Activated CD4-positive, alpha-beta memory T cell treated with anti-CD3 and anti-CD28 coated beads, Interleukin-2, amount 10 ng/mL, durations not matched to agents 7 days and 5 days (primary cell): ENCODE measurements at regions not wholly inside any gene's neighbourhood (a gene's known extent, or its start where the extent isn't known, plus 50 kb on each side); places are given as distances from the start of the nearest gene placed in this dataset.
"Not testable (repeated sequence)": the region's sequence is repeated elsewhere in the genome, so short reads cannot be mapped to it uniquely, and the experiment has no call there.

Experiments used
- CTCF ChIA-PET: fragments of 350-600 bp; sonication (Branson Sonifier 250); formaldehyde crosslinking; loops from one replicate; lab custom pipeline; 2021; ENCODE audit warnings: antibody characterized with exemption, inconsistent platforms; lab: Charles Lee
- POLR2A ChIA-PET: fragments of 350-600 bp; sonication (Branson Sonifier 250); formaldehyde crosslinking; loops from one replicate; lab custom pipeline; 2021; ENCODE audit warnings: antibody characterized with exemption; lab: Charles Lee
- DNase-seq: peaks from one replicate; pipeline ENCODE4 v3.0.0-alpha.2; 2020
- H3K27ac Mint-ChIP-seq: one replicate; pipeline ENCODE4 v1.8.0; 2021; ENCODE audit warnings: mild to moderate bottlenecking, mixed read lengths
- H3K27me3 Mint-ChIP-seq: one replicate; pipeline ENCODE4 v1.8.0; 2021; ENCODE audit warnings: mixed read lengths
- H3K36me3 Mint-ChIP-seq: one replicate; pipeline ENCODE4 v1.8.0; 2021; ENCODE audit warnings: low read depth, mixed read lengths
- H3K4me1 Mint-ChIP-seq: one replicate; pipeline ENCODE4 v1.8.0; 2021; ENCODE audit warnings: mixed read lengths
- H3K4me3 Mint-ChIP-seq: one replicate; pipeline ENCODE4 v1.8.0; 2021; ENCODE audit warnings: mild to moderate bottlenecking, mixed read lengths
- H3K9me3 Mint-ChIP-seq: one replicate; pipeline ENCODE4 v1.8.0; 2021; ENCODE audit warnings: mixed read lengths

DNA sequence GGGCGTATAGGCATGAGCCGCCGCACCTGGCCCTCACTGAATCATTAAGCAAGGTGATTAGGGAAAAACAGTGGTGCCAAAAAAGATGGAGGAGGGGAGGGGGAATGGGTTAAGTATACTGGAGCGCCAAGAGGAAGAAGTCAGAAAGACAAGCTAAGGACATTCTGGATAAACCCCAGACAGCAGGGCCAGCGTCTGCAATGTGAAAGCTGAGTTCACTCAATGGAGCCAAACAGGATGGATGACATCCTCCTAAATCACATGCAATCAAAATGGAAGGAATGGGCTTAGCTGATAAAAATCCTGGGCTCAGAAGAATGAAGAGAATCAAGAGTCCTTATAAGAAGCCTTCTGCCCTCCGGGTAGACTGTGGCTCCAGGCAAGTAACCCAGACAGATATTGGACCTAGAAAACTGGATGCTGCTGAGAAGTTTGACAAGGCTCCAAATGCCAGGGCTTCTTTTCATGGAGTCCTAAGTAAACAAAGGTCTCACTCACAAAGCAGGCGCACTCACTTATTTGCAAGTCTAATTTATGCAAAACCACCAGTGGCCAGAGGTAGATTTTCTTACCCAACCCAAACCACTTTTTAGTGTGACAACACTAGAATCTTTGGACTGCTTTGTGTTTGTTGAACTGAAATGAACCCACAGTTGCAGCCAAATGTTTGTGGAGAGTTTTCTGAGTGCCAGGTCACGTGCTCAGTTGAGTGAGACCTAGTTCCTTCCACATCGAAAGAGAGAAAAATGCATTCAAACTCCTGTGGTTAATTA is 519.1 kb upstream of the AUTS2 start:
- Mint-ChIP-seq H3K4me1 (no peaks in the 10 kb centered on the region), H3K9me3 (peaks cover 31% of the 10 kb centered on the region), H3K36me3 (no peaks in the 10 kb centered on the region), H3K4me3 (no peak overlapping the region), H3K27me3 (no peaks in the 10 kb centered on the region), H3K27ac (no peak overlapping the region)
- ChIA-PET CTCF (no interaction called here), POLR2A (no interaction called here)
- no peak for DNase-seq

DNA sequence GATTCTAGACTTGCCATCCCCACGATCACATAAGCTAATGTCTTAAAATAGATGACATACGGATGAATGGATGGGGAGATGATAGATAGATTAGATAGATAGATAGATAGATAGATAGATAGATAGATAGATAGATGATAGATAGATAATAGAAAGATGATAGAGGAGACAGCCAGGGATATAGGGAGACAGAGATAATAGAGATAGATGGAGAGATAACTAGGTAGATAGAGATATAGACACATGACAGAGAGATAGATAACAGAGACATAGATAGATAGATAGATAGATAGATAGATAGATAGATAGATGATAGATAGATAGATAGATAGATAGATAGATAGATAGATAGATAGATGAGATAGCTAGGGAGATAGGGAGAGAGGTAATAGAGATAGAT is 511.0 kb upstream of the AUTS2 start:
- H3K27me3 Mint-ChIP-seq, H3K36me3 Mint-ChIP-seq, H3K27ac Mint-ChIP-seq, POLR2A ChIA-PET, CTCF ChIA-PET, H3K4me3 Mint-ChIP-seq, DNase-seq, H3K4me1 Mint-ChIP-seq: not testable (repeated sequence)
- peaks cover 23% of the 10 kb centered on the region for H3K9me3 Mint-ChIP-seq

DNA sequence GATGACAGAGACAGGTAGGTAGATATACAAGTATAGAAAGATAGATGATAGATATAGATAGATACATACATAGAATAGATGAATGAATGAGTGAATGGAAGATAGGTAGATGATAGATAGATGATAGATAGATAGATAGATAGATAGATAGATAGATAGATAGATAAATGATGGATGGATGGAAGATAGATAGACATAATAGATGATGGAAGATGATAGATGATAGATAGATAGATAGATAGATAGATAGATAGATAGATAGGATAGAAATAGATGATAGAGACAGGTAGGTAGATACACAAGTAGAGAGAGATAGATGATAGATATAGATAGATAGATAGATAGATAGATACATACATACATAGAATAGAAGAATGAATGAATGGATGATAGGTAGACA is 510.1 kb upstream of the AUTS2 start:
- no peaks in the 10 kb centered on the region for H3K4me1 Mint-ChIP-seq
- H3K4me3 Mint-ChIP-seq: no peak overlapping the region
- DNase-seq: no peak
- H3K9me3 Mint-ChIP-seq: peaks cover 21% of the 10 kb centered on the region
- H3K27me3 Mint-ChIP-seq: no peaks in the 10 kb centered on the region
- ChIA-PET POLR2A (no interaction called here), CTCF (no interaction called here)
- H3K27ac Mint-ChIP-seq: no peak overlapping the region
- H3K36me3 Mint-ChIP-seq: no peaks in the 10 kb centered on the region

DNA sequence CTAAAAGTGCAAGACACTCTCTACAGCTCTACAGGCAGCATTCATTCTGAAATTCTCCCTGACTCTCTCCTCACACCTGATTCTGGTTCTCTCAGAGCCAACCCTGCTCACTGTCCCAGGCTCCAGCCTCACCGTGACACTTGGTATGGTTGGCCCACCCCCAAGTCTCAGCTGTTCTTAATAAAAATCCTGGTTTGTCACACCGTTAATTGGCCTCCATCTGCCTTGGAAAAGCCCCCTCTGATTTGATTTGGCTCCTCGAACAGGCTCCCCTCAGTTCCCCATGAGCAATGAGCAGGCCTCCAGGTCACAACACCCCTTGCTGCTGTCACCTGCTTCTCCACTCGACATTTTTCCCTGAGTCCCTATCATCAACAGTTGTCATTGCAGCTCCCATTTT is 507.3 kb upstream of the AUTS2 start:
- no peak overlapping the region for H3K27ac Mint-ChIP-seq
- no peak for DNase-seq
- H3K9me3 Mint-ChIP-seq: peaks cover 27% of the 10 kb centered on the region
- H3K27me3 Mint-ChIP-seq: no peaks in the 10 kb centered on the region
- no peak overlapping the region for H3K4me3 Mint-ChIP-seq
- no peaks in the 10 kb centered on the region for H3K36me3 Mint-ChIP-seq
- ChIA-PET CTCF (no interaction called here), POLR2A (no interaction called here)
- H3K4me1 Mint-ChIP-seq: no peaks in the 10 kb centered on the region

DNA sequence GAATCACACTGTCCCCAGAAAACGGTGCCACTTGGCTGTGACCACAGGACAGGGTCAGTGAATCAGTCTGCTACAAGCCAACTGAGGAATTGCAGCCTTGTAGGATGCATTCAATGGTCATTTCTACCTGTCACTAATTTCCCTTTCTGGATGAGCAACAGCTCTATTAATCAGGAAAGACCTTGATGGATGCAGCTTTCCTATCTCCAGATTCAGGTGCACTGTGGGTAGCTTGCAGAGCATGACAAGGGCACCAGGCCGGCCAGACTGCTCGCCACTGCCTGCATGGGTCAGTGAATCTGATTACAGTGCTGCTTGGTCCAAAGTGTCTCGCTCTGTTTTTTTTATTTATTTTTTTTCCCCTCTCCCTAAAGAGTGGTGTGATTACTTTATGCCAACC is 506.8 kb upstream of the AUTS2 start:
- no peak for DNase-seq
- no peak overlapping the region for H3K27ac Mint-ChIP-seq
- no peaks in the 10 kb centered on the region for H3K27me3 Mint-ChIP-seq
- POLR2A ChIA-PET: no interaction called here
- CTCF ChIA-PET: no interaction called here
- H3K36me3 Mint-ChIP-seq: no peaks in the 10 kb centered on the region
- H3K4me3 Mint-ChIP-seq: no peak overlapping the region
- H3K9me3 Mint-ChIP-seq: peaks cover 23% of the 10 kb centered on the region
- no peaks in the 10 kb centered on the region for H3K4me1 Mint-ChIP-seq

DNA sequence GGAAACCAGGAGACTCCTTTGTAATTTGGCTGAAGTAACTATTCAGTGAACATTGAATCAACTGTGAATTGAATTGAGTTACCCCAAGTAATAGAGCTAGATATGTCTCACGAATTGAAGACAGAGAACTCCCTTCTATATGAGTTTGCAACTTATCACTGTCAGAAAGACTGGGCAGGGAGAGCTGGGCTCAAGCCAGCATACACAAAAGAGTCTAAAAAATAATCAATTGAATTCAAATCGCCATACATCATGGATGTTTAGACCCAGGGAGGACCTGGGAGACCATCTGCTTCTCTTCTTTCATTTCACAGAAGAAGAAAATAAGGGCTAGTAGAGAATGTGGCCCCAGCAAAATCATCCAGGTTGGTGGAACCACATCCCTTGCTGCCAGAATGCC is 503.1 kb upstream of the AUTS2 start:
- CTCF ChIA-PET: no interaction called here
- H3K36me3 Mint-ChIP-seq: no peaks in the 10 kb centered on the region
- DNase-seq: no peak
- no peak overlapping the region for H3K27ac Mint-ChIP-seq
- no peak overlapping the region for H3K4me3 Mint-ChIP-seq
- H3K4me1 Mint-ChIP-seq: no peaks in the 10 kb centered on the region
- H3K9me3 Mint-ChIP-seq: peaks cover 23% of the 10 kb centered on the region
- no peaks in the 10 kb centered on the region for H3K27me3 Mint-ChIP-seq
- POLR2A ChIA-PET: no interaction called here

DNA sequence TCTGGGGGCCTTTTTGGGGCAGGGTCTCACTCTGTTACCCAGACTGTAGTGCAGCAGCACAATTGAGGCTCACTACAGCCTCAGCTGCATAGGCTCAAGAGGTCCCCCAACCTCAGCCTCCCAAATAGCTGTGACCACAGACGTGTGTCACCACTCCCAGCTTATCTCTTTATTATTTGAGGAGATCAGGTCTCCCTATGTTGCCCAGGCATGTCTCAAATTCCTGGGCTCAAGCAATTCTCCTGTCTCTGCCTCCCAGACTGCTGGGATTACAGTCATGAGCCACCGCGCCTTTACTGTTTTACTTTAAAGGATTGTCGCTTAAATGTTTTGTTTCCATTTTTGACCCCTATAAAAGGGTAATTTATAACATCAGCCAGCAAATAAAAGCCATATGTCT is 502.6 kb upstream of the AUTS2 start:
- Mint-ChIP-seq H3K4me1 (no peaks in the 10 kb centered on the region), H3K36me3 (no peaks in the 10 kb centered on the region), H3K9me3 (peaks cover 23% of the 10 kb centered on the region), H3K4me3 (no peak overlapping the region), H3K27me3 (no peaks in the 10 kb centered on the region), H3K27ac (no peak overlapping the region)
- no peak for DNase-seq
- POLR2A ChIA-PET: no interaction called here
- CTCF ChIA-PET: no interaction called here

DNA sequence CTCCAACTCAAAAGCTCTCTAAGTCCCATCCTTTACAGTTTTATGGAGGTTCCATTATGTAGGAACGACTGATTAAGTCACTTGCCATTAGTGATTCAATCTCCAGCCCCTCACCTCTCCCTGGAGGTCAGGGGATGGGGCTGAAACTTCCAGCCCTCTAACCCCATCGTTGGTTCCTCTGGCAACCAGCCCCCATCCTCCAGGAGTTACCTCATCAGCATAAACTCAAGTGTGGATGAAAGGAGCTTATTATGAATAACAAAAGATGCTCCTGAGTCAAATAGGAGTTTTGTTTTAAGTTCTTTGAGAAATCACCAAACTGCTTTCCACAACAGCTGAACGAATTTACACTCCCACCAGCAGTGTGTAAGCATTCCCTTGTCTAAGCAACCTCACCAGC is 494.3 kb upstream of the AUTS2 start:
- H3K27me3 Mint-ChIP-seq: no peaks in the 10 kb centered on the region
- H3K9me3 Mint-ChIP-seq: peaks cover 18% of the 10 kb centered on the region
- no peaks in the 10 kb centered on the region for H3K4me1 Mint-ChIP-seq
- H3K4me3 Mint-ChIP-seq: no peak overlapping the region
- CTCF ChIA-PET: no interaction called here
- H3K27ac Mint-ChIP-seq: no peak overlapping the region
- POLR2A ChIA-PET: no interaction called here
- no peaks in the 10 kb centered on the region for H3K36me3 Mint-ChIP-seq
- DNase-seq: no peak

DNA sequence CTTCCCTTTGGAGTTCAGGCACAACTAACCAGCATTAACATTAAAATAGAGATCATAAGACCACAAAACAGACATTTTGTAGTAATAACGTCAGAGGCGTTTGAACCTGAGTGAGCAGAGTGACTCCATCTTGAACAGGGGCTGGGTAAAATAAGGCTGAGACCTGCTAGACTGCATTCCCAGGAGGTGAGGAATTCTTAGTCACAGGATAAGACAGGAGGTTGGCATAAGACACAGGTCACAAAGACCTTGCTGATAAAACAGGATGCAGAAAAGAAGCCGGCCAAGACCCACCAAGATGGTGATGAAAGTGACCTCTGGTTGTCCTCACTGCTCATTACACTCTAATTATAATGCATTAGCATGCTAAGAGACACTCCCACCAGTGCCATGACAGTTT is 493.2 kb upstream of the AUTS2 start:
- H3K27ac Mint-ChIP-seq: no peak overlapping the region
- DNase-seq: no peak
- no peaks in the 10 kb centered on the region for H3K4me1 Mint-ChIP-seq
- peaks cover 15% of the 10 kb centered on the region for H3K9me3 Mint-ChIP-seq
- POLR2A ChIA-PET: no interaction called here
- no peaks in the 10 kb centered on the region for H3K27me3 Mint-ChIP-seq
- H3K36me3 Mint-ChIP-seq: no peaks in the 10 kb centered on the region
- CTCF ChIA-PET: no interaction called here
- no peak overlapping the region for H3K4me3 Mint-ChIP-seq

DNA sequence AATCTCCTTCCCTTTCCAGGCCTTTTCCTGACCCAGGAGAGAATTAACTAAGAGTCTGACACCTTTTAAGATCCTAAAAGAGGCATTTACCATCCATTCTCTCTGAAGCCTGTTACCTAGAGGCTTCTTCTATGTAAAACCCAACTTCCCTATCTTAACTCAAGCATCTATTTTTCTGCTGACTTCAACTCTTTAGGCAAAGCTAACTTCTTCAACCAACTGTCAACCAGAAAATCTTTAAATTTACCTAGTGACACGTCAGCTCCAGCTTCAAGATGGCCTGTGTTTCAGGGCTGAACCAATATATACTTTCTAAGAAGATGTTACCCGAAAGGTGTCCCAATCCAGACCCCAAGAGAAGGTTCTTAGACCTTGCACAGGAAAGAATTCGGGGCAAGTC is 492.3 kb upstream of the AUTS2 start:
- CTCF ChIA-PET: no interaction called here
- no peaks in the 10 kb centered on the region for H3K36me3 Mint-ChIP-seq
- H3K9me3 Mint-ChIP-seq: peaks cover 15% of the 10 kb centered on the region
- H3K4me1 Mint-ChIP-seq: no peaks in the 10 kb centered on the region
- no peaks in the 10 kb centered on the region for H3K27me3 Mint-ChIP-seq
- H3K27ac Mint-ChIP-seq: no peak overlapping the region
- no peak for DNase-seq
- no peak overlapping the region for H3K4me3 Mint-ChIP-seq
- POLR2A ChIA-PET: no interaction called here

DNA sequence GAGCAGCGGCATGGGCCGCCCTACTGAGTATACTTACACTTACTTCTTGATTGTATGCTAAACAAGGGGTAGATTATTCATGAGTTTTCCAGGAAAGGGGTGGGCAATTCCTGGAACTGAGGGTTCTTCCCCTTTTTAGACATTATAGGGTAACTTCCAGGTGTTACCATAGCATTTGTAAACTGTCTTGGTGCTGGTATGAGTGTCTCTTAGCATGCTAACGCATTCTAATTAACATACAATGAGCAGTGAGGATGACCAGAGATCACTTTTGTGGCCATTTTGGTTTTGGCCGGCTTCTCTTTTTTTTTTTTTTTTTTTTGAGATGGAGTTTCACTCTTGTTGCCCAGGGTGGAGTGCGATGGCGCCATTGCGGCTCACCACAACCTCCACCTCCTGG is 491.8 kb upstream of the AUTS2 start:
- H3K4me1 Mint-ChIP-seq, POLR2A ChIA-PET, H3K27me3 Mint-ChIP-seq, H3K4me3 Mint-ChIP-seq, H3K36me3 Mint-ChIP-seq, DNase-seq, H3K27ac Mint-ChIP-seq, CTCF ChIA-PET: not testable (repeated sequence)
- H3K9me3 Mint-ChIP-seq: peaks cover 15% of the 10 kb centered on the region

DNA sequence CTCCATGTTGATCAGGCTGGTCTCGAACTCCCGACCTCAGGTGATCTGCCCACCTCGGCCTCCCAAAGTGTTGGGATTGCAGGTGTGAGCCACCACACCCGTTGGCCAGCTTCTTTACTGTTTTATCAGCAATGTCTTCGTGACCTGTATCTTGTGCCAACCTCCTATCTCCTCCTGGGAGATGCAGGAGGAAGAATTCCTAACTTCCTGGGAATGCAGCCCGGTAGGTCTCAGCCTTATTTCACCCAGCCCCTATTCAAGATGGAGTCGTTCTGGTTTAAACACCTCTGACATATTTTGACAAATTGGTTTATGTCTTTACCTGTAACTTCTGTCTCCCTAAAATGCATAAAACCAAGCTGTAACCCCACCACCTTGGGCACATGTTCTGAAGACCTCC is 491.3 kb upstream of the AUTS2 start:
- H3K4me1 Mint-ChIP-seq, DNase-seq, CTCF ChIA-PET, H3K27ac Mint-ChIP-seq, H3K36me3 Mint-ChIP-seq, POLR2A ChIA-PET, H3K4me3 Mint-ChIP-seq, H3K27me3 Mint-ChIP-seq: not testable (repeated sequence)
- H3K9me3 Mint-ChIP-seq: peaks cover 10% of the 10 kb centered on the region

DNA sequence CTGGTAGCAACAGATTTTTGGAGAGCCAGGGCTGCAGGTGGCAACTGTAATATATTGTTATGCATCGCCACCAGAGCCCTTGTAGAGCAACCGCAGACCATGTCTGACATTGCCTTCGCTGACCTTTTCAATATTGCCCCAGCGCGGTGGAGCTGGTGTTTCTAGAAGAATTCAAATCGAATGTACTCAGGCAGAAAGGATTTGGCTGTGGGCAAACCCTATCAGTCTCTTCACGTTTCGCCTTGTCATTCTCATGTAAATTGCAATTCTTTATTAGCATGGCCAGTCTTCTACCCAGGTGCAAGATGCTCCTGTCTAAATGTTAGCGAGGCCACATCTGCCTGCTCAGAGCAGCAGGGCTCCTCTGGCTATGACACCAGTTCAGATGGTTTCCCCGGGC is 490.2 kb upstream of the AUTS2 start:
- H3K4me1 Mint-ChIP-seq: no peaks in the 10 kb centered on the region
- H3K9me3 Mint-ChIP-seq: peaks cover 4% of the 10 kb centered on the region
- no peak overlapping the region for H3K27ac Mint-ChIP-seq
- POLR2A ChIA-PET: no interaction called here
- CTCF ChIA-PET: no interaction called here
- no peak for DNase-seq
- no peaks in the 10 kb centered on the region for H3K36me3 Mint-ChIP-seq
- no peaks in the 10 kb centered on the region for H3K27me3 Mint-ChIP-seq
- H3K4me3 Mint-ChIP-seq: no peak overlapping the region

DNA sequence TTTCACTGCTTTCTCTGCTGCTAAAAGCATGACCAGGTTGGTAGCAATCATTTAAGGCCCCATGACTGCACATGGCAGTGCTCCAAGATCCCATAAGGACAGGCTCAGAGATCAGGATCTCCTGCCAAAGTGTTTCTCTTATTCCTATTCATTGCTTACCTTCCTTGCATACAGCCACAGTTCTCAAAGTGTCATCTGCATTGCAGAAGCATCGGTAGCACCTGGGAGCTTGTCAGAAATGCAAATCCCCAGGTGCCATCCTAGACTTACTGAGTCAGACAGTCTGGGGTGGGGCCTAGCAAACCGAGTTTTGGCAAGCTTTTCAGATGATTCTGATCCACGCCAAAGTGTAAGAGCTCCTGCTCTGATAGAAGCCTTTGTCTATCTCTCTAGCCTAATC is 489.0 kb upstream of the AUTS2 start:
- H3K36me3 Mint-ChIP-seq: no peaks in the 10 kb centered on the region
- ChIA-PET POLR2A (no interaction called here), CTCF (no interaction called here)

More for the DNA sequence above, 489.0 kb upstream of the AUTS2 start:
- Mint-ChIP-seq H3K4me3 (no peak overlapping the region), H3K27me3 (no peaks in the 10 kb centered on the region), H3K27ac (no peak overlapping the region), H3K4me1 (no peaks in the 10 kb centered on the region), H3K9me3 (peaks cover 4% of the 10 kb centered on the region)
- no peak for DNase-seq
